OCI-LY1 (cell line): ENCODE measurements at regions not wholly inside any gene's neighbourhood (a gene's known extent, or its start where the extent isn't known, plus 50 kb on each side); places are given as distances from the start of the nearest gene placed in this dataset.

ENCODE experiments used
- CTCF ChIP-seq: fragments of 200-600 bp; sonication (generic), shearing (Covaris generic); IDR thresholded peaks from 2 replicates; pipeline ENCODE4 v1.5.1; 2017; ENCODE audit warnings: mild to moderate bottlenecking, antibody characterized with exemption, low read length, moderate library complexity, mixed read lengths
- EZH2 ChIP-seq: fragments of 200-600 bp; sonication (generic), shearing (Covaris generic); IDR thresholded peaks from 2 replicates; pipeline ENCODE4 v1.8.0; 2017; ENCODE audit warnings: borderline replicate concordance, mixed run types, mild to moderate bottlenecking, antibody characterized with exemption, low read length, moderate library complexity, mixed read lengths

- TF ChIP-seq EZH2 (no peak), CTCF (no peak)
Observed at GRCh38 chr20:61015602-61016001, 236.5 kb upstream of the CDH4 start.
